ENCODE measurements at regions not wholly inside any gene's neighbourhood (a gene's known extent, or its start where the extent isn't known, plus 50 kb on each side); places are given as distances from the start of the nearest gene placed in this dataset.

GRCh38 chrX:69309074-69309792 lies 144.0 kb upstream of the PJA1 start:
- Histone ChIP-seq H3K36me3 (ENCODE audit: control insufficient read depth, insufficient read depth, low read length) (no peaks in the 10 kb centered on the region), H3K27me3 (replicated peaks; ENCODE audit: control insufficient read depth, insufficient read depth, low read length, poor library complexity, severe bottlenecking) (no peaks in the 10 kb centered on the region), H3K27ac (ENCODE audit: insufficient read depth, low read length, poor library complexity, severe bottlenecking) (no peak overlapping the region), H3K9me3 (ENCODE audit: control insufficient read depth, low read length) (no peaks in the 10 kb centered on the region), H3K4me3 (ENCODE audit: insufficient read depth, low read depth, low read length, poor library complexity, severe bottlenecking) (no peak overlapping the region), H3K4me1 (ENCODE audit: control insufficient read depth, insufficient read depth, low read length, poor library complexity, severe bottlenecking) (no peaks in the 10 kb centered on the region)
- DNase-seq: no peak

GRCh38 chrX:69307756-69308155 lies 142.5 kb upstream of the PJA1 start:
- H3K27me3 ChIP-seq (replicated peaks; ENCODE audit: control insufficient read depth, insufficient read depth, low read length, poor library complexity, severe bottlenecking): no peaks in the 10 kb centered on the region
- no peaks in the 10 kb centered on the region for H3K36me3 ChIP-seq (ENCODE audit: control insufficient read depth, insufficient read depth, low read length)
- H3K27ac ChIP-seq (ENCODE audit: insufficient read depth, low read length, poor library complexity, severe bottlenecking): no peak overlapping the region
- H3K4me3 ChIP-seq (ENCODE audit: insufficient read depth, low read depth, low read length, poor library complexity, severe bottlenecking): no peak overlapping the region
- H3K4me1 ChIP-seq (ENCODE audit: control insufficient read depth, insufficient read depth, low read length, poor library complexity, severe bottlenecking): no peaks in the 10 kb centered on the region
- no peaks in the 10 kb centered on the region for H3K9me3 ChIP-seq (ENCODE audit: control insufficient read depth, low read length)
- DNase-seq: no peak

- Histone ChIP-seq H3K9me3 (ENCODE audit: control insufficient read depth, low read length) (no peaks in the 10 kb centered on the region), H3K27me3 (replicated peaks; ENCODE audit: control insufficient read depth, insufficient read depth, low read length, poor library complexity, severe bottlenecking) (no peaks in the 10 kb centered on the region), H3K4me3 (ENCODE audit: insufficient read depth, low read depth, low read length, poor library complexity, severe bottlenecking) (no peak overlapping the region), H3K36me3 (ENCODE audit: control insufficient read depth, insufficient read depth, low read length) (no peaks in the 10 kb centered on the region), H3K27ac (ENCODE audit: insufficient read depth, low read length, poor library complexity, severe bottlenecking) (no peak overlapping the region), H3K4me1 (ENCODE audit: control insufficient read depth, insufficient read depth, low read length, poor library complexity, severe bottlenecking) (no peaks in the 10 kb centered on the region)
- DNase-seq: no peak
Observed at GRCh38 chrX:69307029-69307428, 141.8 kb upstream of the PJA1 start.

- Histone ChIP-seq H3K27me3 (replicated peaks; ENCODE audit: control insufficient read depth, insufficient read depth, low read length, poor library complexity, severe bottlenecking) (no peaks in the 10 kb centered on the region), H3K9me3 (ENCODE audit: control insufficient read depth, low read length) (no peaks in the 10 kb centered on the region), H3K27ac (ENCODE audit: insufficient read depth, low read length, poor library complexity, severe bottlenecking) (no peak overlapping the region), H3K4me3 (ENCODE audit: insufficient read depth, low read depth, low read length, poor library complexity, severe bottlenecking) (no peak overlapping the region), H3K4me1 (ENCODE audit: control insufficient read depth, insufficient read depth, low read length, poor library complexity, severe bottlenecking) (no peaks in the 10 kb centered on the region), H3K36me3 (ENCODE audit: control insufficient read depth, insufficient read depth, low read length) (no peaks in the 10 kb centered on the region)
- DNase-seq: no peak
Observed at GRCh38 chrX:69306063-69306404, 140.8 kb upstream of the PJA1 start.

GRCh38 chrX:69305333-69306062 lies 140.2 kb upstream of the PJA1 start:
- Histone ChIP-seq H3K9me3 (ENCODE audit: control insufficient read depth, low read length) (no peaks in the 10 kb centered on the region), H3K36me3 (ENCODE audit: control insufficient read depth, insufficient read depth, low read length) (no peaks in the 10 kb centered on the region), H3K4me3 (ENCODE audit: insufficient read depth, low read depth, low read length, poor library complexity, severe bottlenecking) (no peak overlapping the region), H3K27me3 (replicated peaks; ENCODE audit: control insufficient read depth, insufficient read depth, low read length, poor library complexity, severe bottlenecking) (no peaks in the 10 kb centered on the region), H3K27ac (ENCODE audit: insufficient read depth, low read length, poor library complexity, severe bottlenecking) (no peak overlapping the region), H3K4me1 (ENCODE audit: control insufficient read depth, insufficient read depth, low read length, poor library complexity, severe bottlenecking) (no peaks in the 10 kb centered on the region)
- no peak for DNase-seq

GRCh38 chrX:69303231-69303630 lies 138.0 kb upstream of the PJA1 start:
- no peaks in the 10 kb centered on the region for H3K36me3 ChIP-seq (ENCODE audit: control insufficient read depth, insufficient read depth, low read length)
- no peaks in the 10 kb centered on the region for H3K9me3 ChIP-seq (ENCODE audit: control insufficient read depth, low read length)
- H3K27ac ChIP-seq (ENCODE audit: insufficient read depth, low read length, poor library complexity, severe bottlenecking): no peak overlapping the region
- no peak overlapping the region for H3K4me3 ChIP-seq (ENCODE audit: insufficient read depth, low read depth, low read length, poor library complexity, severe bottlenecking)
- no peaks in the 10 kb centered on the region for H3K27me3 ChIP-seq (replicated peaks; ENCODE audit: control insufficient read depth, insufficient read depth, low read length, poor library complexity, severe bottlenecking)
- H3K4me1 ChIP-seq (ENCODE audit: control insufficient read depth, insufficient read depth, low read length, poor library complexity, severe bottlenecking): no peaks in the 10 kb centered on the region
- no peak for DNase-seq

- no peak overlapping the region for H3K4me3 ChIP-seq (ENCODE audit: insufficient read depth, low read depth, low read length, poor library complexity, severe bottlenecking)
- no peaks in the 10 kb centered on the region for H3K27me3 ChIP-seq (replicated peaks; ENCODE audit: control insufficient read depth, insufficient read depth, low read length, poor library complexity, severe bottlenecking)
- no peaks in the 10 kb centered on the region for H3K9me3 ChIP-seq (ENCODE audit: control insufficient read depth, low read length)
- H3K36me3 ChIP-seq (ENCODE audit: control insufficient read depth, insufficient read depth, low read length): no peaks in the 10 kb centered on the region
- no peaks in the 10 kb centered on the region for H3K4me1 ChIP-seq (ENCODE audit: control insufficient read depth, insufficient read depth, low read length, poor library complexity, severe bottlenecking)
- no peak for DNase-seq
- no peak overlapping the region for H3K27ac ChIP-seq (ENCODE audit: insufficient read depth, low read length, poor library complexity, severe bottlenecking)
Observed at GRCh38 chrX:69299951-69300714, 134.9 kb upstream of the PJA1 start.

GRCh38 chrX:69299285-69299684 lies 134.0 kb upstream of the PJA1 start:
- Histone ChIP-seq H3K27me3 (replicated peaks; ENCODE audit: control insufficient read depth, insufficient read depth, low read length, poor library complexity, severe bottlenecking) (no peaks in the 10 kb centered on the region), H3K4me3 (ENCODE audit: insufficient read depth, low read depth, low read length, poor library complexity, severe bottlenecking) (no peak overlapping the region), H3K4me1 (ENCODE audit: control insufficient read depth, insufficient read depth, low read length, poor library complexity, severe bottlenecking) (no peaks in the 10 kb centered on the region), H3K27ac (ENCODE audit: insufficient read depth, low read length, poor library complexity, severe bottlenecking) (no peak overlapping the region), H3K9me3 (ENCODE audit: control insufficient read depth, low read length) (no peaks in the 10 kb centered on the region), H3K36me3 (ENCODE audit: control insufficient read depth, insufficient read depth, low read length) (no peaks in the 10 kb centered on the region)
- DNase-seq: no peak

DNA sequence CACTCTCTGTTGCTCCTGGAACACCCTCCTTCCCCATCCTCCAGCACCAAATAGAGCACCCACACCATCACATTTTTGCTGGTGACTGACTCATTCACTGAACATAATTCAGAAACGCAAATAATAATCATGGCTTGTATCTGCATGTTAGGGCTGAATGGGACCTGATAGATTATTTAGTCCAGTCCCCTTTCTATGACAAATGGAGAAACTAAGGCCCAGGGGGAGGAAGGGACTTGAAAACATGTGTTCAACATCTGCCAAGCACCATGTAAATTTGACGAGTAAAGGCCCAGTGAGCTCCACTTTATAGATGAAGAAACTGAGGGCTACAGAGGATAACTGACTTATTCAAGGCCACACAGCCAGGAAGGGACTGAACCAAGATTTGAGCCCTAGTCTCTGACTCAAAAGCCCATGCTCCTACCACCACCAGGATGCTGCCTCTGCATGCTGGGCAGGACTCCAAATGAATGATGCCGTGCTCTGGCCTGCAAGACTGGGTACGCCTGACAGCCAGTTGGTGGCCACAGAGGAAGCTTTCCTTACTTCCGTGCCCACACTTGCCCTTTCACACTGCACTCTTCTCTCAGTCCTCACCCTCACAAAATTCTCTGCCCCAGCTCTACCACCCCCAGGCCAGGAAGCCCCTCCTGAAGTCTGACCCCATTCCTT lies 133.3 kb upstream of the PJA1 start:
- H3K9me3 ChIP-seq (ENCODE audit: control insufficient read depth, low read length): no peaks in the 10 kb centered on the region
- H3K36me3 ChIP-seq (ENCODE audit: control insufficient read depth, insufficient read depth, low read length): no peaks in the 10 kb centered on the region
- DNase-seq: no peak
- H3K4me3 ChIP-seq (ENCODE audit: insufficient read depth, low read depth, low read length, poor library complexity, severe bottlenecking): no peak overlapping the region
- no peak overlapping the region for H3K27ac ChIP-seq (ENCODE audit: insufficient read depth, low read length, poor library complexity, severe bottlenecking)
- no peaks in the 10 kb centered on the region for H3K27me3 ChIP-seq (replicated peaks; ENCODE audit: control insufficient read depth, insufficient read depth, low read length, poor library complexity, severe bottlenecking)
- no peaks in the 10 kb centered on the region for H3K4me1 ChIP-seq (ENCODE audit: control insufficient read depth, insufficient read depth, low read length, poor library complexity, severe bottlenecking)

All from effector memory CD4-positive, alpha-beta T cell (primary cell).